Epithelial cell of esophagus (primary cell): ENCODE measurements at regions not wholly inside any gene's neighbourhood (a gene's known extent, or its start where the extent isn't known, plus 50 kb on each side); places are given as distances from the start of the nearest gene placed in this dataset.

Source experiments
- DNase-seq: peaks from one replicate; pipeline ENCODE4 v3.0.0; 2010; ENCODE audit warnings: low read depth
- H3K4me3 ChIP-seq: 2 replicates; pipeline ENCODE4 v1.5.1; 2011; ENCODE audit warnings: mild to moderate bottlenecking, low read length, control low read depth
- CTCF ChIP-seq: IDR thresholded peaks from 2 replicates; pipeline ENCODE4 v1.5.1; 2011; ENCODE audit warnings: low read depth, mild to moderate bottlenecking, low read length, control low read depth, inconsistent platforms; ENCODE audit not compliant: insufficient read depth; ENCODE audit errors: missing control alignments

GRCh38 chr1:184247671-184248070 is 139.2 kb upstream of the C1orf21 start:
- no peak for TF ChIP-seq CTCF
- no peak for DNase-seq
- H3K4me3 ChIP-seq, result no peak overlapping the region

GRCh38 chr1:184253921-184254320 is 132.9 kb upstream of the C1orf21 start:
- no peak for DNase-seq
- no peak overlapping the region for H3K4me3 ChIP-seq
- TF ChIP-seq CTCF, result no peak

GRCh38 chr1:184254849-184255248 is 132.0 kb upstream of the C1orf21 start:
- H3K4me3 ChIP-seq, result no peak overlapping the region
- DNase-seq, result no peak
- no peak for TF ChIP-seq CTCF

- no peak overlapping the region for H3K4me3 ChIP-seq
- TF ChIP-seq CTCF, result no peak
- DNase-seq, result no peak
These were observed 131.3 kb upstream of the C1orf21 start for GRCh38 chr1:184255560-184255959.

GRCh38 chr1:184257873-184258272 is 129.0 kb upstream of the C1orf21 start:
- no peak for DNase-seq
- no peak for TF ChIP-seq CTCF
- H3K4me3 ChIP-seq, result no peak overlapping the region

GRCh38 chr1:184258525-184258924 is 128.3 kb upstream of the C1orf21 start:
- no peak overlapping the region for H3K4me3 ChIP-seq
- no peak for TF ChIP-seq CTCF
- DNase-seq, result no peak

- DNase-seq, result peak; percentile 69
- no peak for TF ChIP-seq CTCF
- H3K4me3 ChIP-seq, result no peak overlapping the region
These were observed 126.4 kb upstream of the C1orf21 start for GRCh38 chr1:184260382-184260781.
